VCaP (cell line): ENCODE measurements at regions not wholly inside any gene's neighbourhood (a gene's known extent, or its start where the extent isn't known, plus 50 kb on each side); places are given as distances from the start of the nearest gene placed in this dataset.
"Not testable (repeated sequence)": the region's sequence is repeated elsewhere in the genome, so short reads cannot be mapped to it uniquely, and the experiment has no call there.

Source experiments
- H3K27ac ChIP-seq: fragments of 450-650 bp; 2 replicates; pipeline ENCODE4 v1.5.1; 2017
- CTCF ChIP-seq: fragments of 450-650 bp; conservative IDR thresholded peaks from 2 replicates; pipeline ENCODE4 v1.5.1; 2017; ENCODE audit warnings: mild to moderate bottlenecking, moderate library complexity

DNA sequence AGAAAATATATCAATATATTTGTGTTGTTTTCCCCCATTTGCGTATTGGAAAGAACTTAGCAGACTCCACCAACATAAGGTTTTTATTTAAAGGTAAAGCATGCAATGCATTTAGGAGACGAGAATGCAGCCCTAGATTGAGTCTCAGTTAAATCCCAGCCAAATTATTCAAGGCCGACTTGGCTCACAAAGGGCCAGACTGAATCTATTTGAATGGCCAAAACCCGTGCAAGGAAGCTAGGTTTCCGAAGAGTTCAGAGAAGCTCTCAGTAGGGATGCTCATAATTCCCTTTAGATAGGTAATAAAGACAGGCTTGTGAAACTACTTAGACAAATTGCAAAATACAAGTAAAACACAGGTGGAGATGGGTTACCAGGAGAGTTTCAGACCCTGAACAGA lies 520.3 kb downstream of the CDH9 start:
- no peak overlapping the region for H3K27ac ChIP-seq
- no peak for TF ChIP-seq CTCF

GRCh38 chr5:26498972-26499371 lies 539.4 kb downstream of the CDH9 start:
- TF ChIP-seq CTCF: no peak

GRCh38 chr5:26495437-26495836 lies 542.9 kb downstream of the CDH9 start:
- TF ChIP-seq CTCF: no peak
- H3K27ac ChIP-seq: no peak overlapping the region

More at GRCh38 chr5:26498972-26499371, 539.4 kb downstream of the CDH9 start:
- H3K27ac ChIP-seq: no peak overlapping the region

DNA sequence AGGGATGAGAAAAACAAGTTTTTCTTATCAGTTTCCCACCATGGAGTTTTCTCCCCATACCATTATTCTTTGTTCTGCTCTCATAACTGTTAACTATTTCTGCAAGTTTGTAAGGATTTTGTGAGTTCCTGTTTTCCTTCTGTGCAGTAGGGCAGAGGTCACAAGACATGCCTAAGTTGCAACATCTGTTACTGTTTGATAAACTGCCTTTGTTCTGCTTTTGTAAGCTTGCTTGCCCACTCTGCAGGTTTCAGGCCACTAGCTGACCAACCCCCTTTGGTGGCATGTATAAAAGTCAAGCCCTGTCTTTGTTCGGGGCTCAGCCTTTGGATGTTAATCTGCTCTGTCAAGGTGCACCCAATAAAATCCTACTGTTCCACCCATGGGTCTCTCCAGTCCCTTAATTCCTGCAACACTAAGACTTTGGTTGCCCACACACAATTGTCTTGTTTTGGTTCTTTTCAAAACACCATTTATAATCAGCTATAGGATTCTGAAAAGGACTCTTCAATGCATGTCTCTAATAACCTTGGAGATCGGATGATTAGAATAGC lies 545.4 kb downstream of the CDH9 start:
- H3K27ac ChIP-seq: no peak overlapping the region
- no peak for TF ChIP-seq CTCF

DNA sequence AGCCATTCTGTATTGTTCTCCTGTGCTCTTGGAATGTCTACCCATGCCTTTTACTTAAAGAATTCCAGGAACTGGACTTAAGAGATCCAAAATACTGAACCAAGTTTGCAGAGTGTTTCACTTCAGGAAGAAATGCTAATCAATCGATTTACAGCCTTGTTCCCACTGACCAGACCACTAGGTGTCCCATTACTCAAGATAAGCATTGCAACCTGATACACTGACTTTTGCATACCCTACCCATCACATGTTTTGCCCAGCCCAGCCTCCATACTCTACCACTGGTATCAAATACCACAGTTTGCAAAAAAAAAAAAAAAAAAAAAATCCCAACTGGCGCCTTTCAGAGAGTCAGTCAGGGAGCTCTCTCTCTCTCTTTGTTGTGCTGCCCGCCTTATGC lies 550.8 kb downstream of the CDH9 start:
- no peak for TF ChIP-seq CTCF
- H3K27ac ChIP-seq: no peak overlapping the region

GRCh38 chr5:26486631-26487030 lies 551.8 kb downstream of the CDH9 start:
- no peak for TF ChIP-seq CTCF
- no peak overlapping the region for H3K27ac ChIP-seq

GRCh38 chr5:26485146-26485860 lies 553.1 kb downstream of the CDH9 start:
- H3K27ac ChIP-seq: not testable (repeated sequence)

DNA sequence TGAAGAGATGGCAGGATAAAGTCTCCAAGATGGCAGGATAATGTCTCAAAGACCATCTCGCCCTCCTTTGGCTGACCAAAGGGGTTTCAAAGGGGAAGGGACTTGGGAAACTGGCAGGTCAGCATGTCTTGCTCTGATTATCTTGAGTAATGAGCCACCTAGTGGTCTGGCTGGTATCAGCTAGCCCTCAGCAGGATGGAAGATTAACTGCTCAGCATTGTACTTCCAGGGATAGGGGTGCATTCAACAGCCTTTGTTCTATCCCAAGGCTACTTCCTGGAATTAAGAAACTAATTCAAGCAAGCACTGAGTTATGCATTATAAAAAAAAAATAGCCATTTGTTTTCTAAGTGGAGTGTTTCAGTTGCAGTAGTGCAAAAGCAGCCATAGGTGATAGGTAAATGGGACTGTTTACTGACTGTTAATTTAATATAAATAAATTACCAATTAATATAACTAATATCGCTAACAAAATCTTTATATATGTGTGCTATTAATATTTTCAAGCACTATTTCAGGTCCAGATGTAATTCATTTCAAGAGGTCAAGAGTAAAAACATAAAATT lies 555.5 kb downstream of the CDH9 start:
- no peak overlapping the region for H3K27ac ChIP-seq
- peak; percentile 80 for TF ChIP-seq CTCF
